ENCODE measurements at regions not wholly inside any gene's neighbourhood (a gene's known extent, or its start where the extent isn't known, plus 50 kb on each side); places are given as distances from the start of the nearest gene placed in this dataset.

- WGBS (ENCODE audit: insufficient coverage, low coverage, missing lambda C conversion rate) = 0% methylated on average over 11 of the region's 11 CpGs
- Histone ChIP-seq H3K27me3 (ENCODE audit: control insufficient read depth in 2 of 2, insufficient read depth in 2 of 2, low read length in 2 of 2) (peaks cover 0 to 19% of the 10 kb centered on the region in 2 experiments; a peak in 4 of 5 replicates), H3K9ac (ENCODE audit: insufficient read depth in 1 of 2, low read depth in 2 of 2, low read length in 2 of 2) (no peak overlapping the region), H3K9me1 (ENCODE audit: control insufficient read depth, insufficient read depth, low read length) (peaks cover 2% of the 10 kb centered on the region), H3K4me2 (ENCODE audit: insufficient read depth, low read length) (no peak overlapping the region), H3K27ac (ENCODE audit: extremely low read depth, low read depth, low read length) (no peak overlapping the region), H4K20me1 (replicated peaks; ENCODE audit: control insufficient read depth, insufficient read depth, low read length) (no peaks in the 10 kb centered on the region), H3K4me3 (no peak overlapping the region), H2AFZ (ENCODE audit: low read depth, low read length) (no peak overlapping the region), H3K79me2 (ENCODE audit: control insufficient read depth, insufficient read depth, low read length) (no peaks in the 10 kb centered on the region), H3K4me1 (replicated peaks in 1 of 2; ENCODE audit: control insufficient read depth in 2 of 2, insufficient read depth in 2 of 2, low read length in 2 of 2) (no peaks in the 10 kb centered on the region), H3K36me3 (ENCODE audit: control insufficient read depth, insufficient read depth, low read length) (no peaks in the 10 kb centered on the region), H3K9me3 (replicated peaks; ENCODE audit: control insufficient read depth, insufficient read depth, low read depth, low read length) (no peaks in the 10 kb centered on the region; the same call in 1 of the 2 replicates)
- ChIA-PET POLR2A (no interaction called here), CTCF (ENCODE audit: low intra/inter-chr PET ratio) (no interaction called here)
- in situ Hi-C loops (cut with MboI) (no loop called here), intact Hi-C loops (cut with micrococcal nuclease) (no loop called here)
- FAIRE-seq = no peak
- ATAC-seq = no peak
- no peak for DNase-seq (ENCODE audit: extremely low read depth in 1 of 4, low spot score in 3 of 4)
- no TSS peak for BruUV-seq (replicated peaks)
- no peak for TF ChIP-seq CUX1 (CRISPR knock-in tag; IDR thresholded peaks at IDR 0.05)
Observed at GRCh38 chr11:71171576-71171975, 80.8 kb downstream of the SHANK2 start.
